OCI-LY1 (cell line): ENCODE measurements at regions not wholly inside any gene's neighbourhood (a gene's known extent, or its start where the extent isn't known, plus 50 kb on each side); places are given as distances from the start of the nearest gene placed in this dataset.
"Not testable (repeated sequence)": the region's sequence is repeated elsewhere in the genome, so short reads cannot be mapped to it uniquely, and the experiment has no call there.

Experiments used
- H2AFZ ChIP-seq: fragments of 200-600 bp; sonication (generic), shearing (Covaris generic); 2 replicates; pipeline ENCODE4 v1.6.0; 2014; ENCODE audit warnings: antibody characterized with exemption, mild to moderate bottlenecking, low read length
- H3F3A ChIP-seq: fragments of 200-600 bp; sonication (generic), shearing (Covaris generic); 2 replicates; pipeline ENCODE4 v1.6.0; 2014; ENCODE audit warnings: mild to moderate bottlenecking, antibody characterized with exemption, low read length, moderate library complexity; ENCODE audit not compliant: insufficient read depth
- H3K27ac ChIP-seq: fragments of 200-600 bp; sonication (generic); 2 replicates; pipeline ENCODE4 v1.5.1; 2014; ENCODE audit warnings: low read length, mixed run types, mild to moderate bottlenecking, low read depth; ENCODE audit not compliant: poor library complexity, severe bottlenecking
- H3K27me3 ChIP-seq: fragments of 200-600 bp; sonication (generic); 2 replicates; pipeline ENCODE4 v1.6.0; 2014; ENCODE audit warnings: antibody characterized with exemption, mild to moderate bottlenecking, low read length, moderate library complexity; ENCODE audit not compliant: insufficient read depth
- H3K36me3 ChIP-seq: fragments of 200-600 bp; sonication (generic); 2 replicates; pipeline ENCODE4 v1.6.1; 2014; ENCODE audit warnings: mild to moderate bottlenecking, antibody characterized with exemption, low read length, moderate library complexity, mixed read lengths; ENCODE audit not compliant: insufficient read depth
- H3K4me1 ChIP-seq: fragments of 200-600 bp; sonication (generic); 2 replicates; pipeline ENCODE4 v1.5.1; 2014; ENCODE audit warnings: mild to moderate bottlenecking, low read length, moderate library complexity; ENCODE audit not compliant: insufficient read depth, severe bottlenecking
- H3K4me2 ChIP-seq: fragments of 200-600 bp; sonication (generic), shearing (Covaris generic); 2 replicates; pipeline ENCODE4 v1.6.1; 2014; ENCODE audit warnings: low read length
- H3K4me3 ChIP-seq: fragments of 200-600 bp; sonication (generic); 2 replicates; pipeline ENCODE4 v1.5.1; 2014; ENCODE audit warnings: low read length, low read depth, mild to moderate bottlenecking, mixed read lengths; ENCODE audit not compliant: poor library complexity, severe bottlenecking
- H3K79me2 ChIP-seq: fragments of 200-600 bp; shearing (Covaris generic); 2 replicates; pipeline ENCODE4 v1.6.1; 2016; ENCODE audit warnings: mixed run types, low read length, mixed read lengths; ENCODE audit not compliant: insufficient read depth
- H3K9ac ChIP-seq: fragments of 200-600 bp; sonication (generic), shearing (Covaris generic); 2 replicates; pipeline ENCODE4 v1.6.1; 2014; ENCODE audit warnings: mild to moderate bottlenecking, low read length, mixed read lengths
- H3K9me2 ChIP-seq: fragments of 200-600 bp; sonication (generic), shearing (Covaris generic); 2 replicates; pipeline ENCODE4 v1.6.1; 2014; ENCODE audit warnings: low read depth, mild to moderate bottlenecking, low read length, mixed read lengths
- H3K9me3 ChIP-seq: fragments of 200-600 bp; shearing (Covaris generic); 2 replicates; pipeline ENCODE4 v1.6.1; 2014; ENCODE audit warnings: low read length, mixed read lengths
- H4K20me1 ChIP-seq: fragments of 200-600 bp; sonication (generic), shearing (Covaris generic); 2 replicates; pipeline ENCODE4 v1.6.0; 2016; ENCODE audit warnings: mild to moderate bottlenecking, low read length; ENCODE audit not compliant: insufficient read depth
- EZH2 ChIP-seq: fragments of 200-600 bp; sonication (generic), shearing (Covaris generic); IDR thresholded peaks from 2 replicates; pipeline ENCODE4 v1.8.0; 2017; ENCODE audit warnings: borderline replicate concordance, mixed run types, mild to moderate bottlenecking, antibody characterized with exemption, low read length, moderate library complexity, mixed read lengths
- TF ChIP-seq, protein P1 (sequence below): fragments of 200-600 bp; sonication (generic), shearing (Covaris generic); IDR thresholded peaks from 2 replicates; pipeline ENCODE4 v1.5.1; 2017; ENCODE audit warnings: mild to moderate bottlenecking, antibody characterized with exemption, low read length, moderate library complexity, mixed read lengths

DNA sequence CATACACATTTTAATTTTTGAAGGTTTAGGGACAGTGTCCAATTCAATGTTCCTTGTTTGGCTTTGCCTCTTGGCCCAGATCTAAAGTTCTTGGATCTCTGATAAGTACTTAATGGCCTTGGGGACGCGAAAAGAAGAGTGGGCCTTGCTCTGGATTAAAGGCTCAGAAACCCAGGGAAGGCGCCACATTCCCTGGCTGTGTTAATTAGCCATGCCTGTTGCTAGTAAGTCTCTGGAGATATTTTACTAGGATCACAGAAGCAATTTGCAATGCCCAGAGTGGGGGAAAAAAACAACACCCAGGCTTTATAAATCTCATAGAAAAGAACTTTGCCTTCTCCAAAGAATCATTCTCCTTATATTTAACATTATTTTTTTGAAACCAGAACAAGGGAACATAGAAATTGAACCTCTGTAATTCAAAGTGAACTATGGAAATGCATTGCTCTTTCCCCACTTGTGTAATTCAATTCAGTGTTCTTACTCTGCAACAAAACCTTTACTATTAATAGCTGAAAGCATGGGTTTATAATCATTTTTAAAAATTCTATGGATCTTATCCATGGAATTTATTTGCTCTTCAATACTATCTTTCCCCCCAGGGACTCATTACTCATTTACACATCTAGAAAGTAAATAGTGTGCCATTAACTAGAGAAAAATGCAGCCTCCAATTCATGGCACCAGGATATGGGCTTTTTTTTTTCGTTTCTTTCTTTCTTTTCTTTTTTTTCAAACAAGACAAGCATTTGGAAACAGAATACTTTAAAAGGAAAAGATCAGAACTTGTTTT is 172.2 kb upstream of the ANKRD55 start:
- Histone ChIP-seq H3K36me3 (no peaks in the 10 kb centered on the region), H3K79me2 (no peaks in the 10 kb centered on the region), H4K20me1 (no peaks in the 10 kb centered on the region), H3K9me3 (no peaks in the 10 kb centered on the region), H3K4me1 (no peaks in the 10 kb centered on the region), H3F3A (no peaks in the 10 kb centered on the region), H3K9me2 (no peaks in the 10 kb centered on the region), H3K27me3 (no peaks in the 10 kb centered on the region), H3K4me2 (no peak overlapping the region), H2AFZ (no peak overlapping the region), H3K9ac (no peak overlapping the region), H3K27ac (no peak overlapping the region), H3K4me3 (no peak overlapping the region)
- no peak for TF ChIP-seq EZH2
- TF ChIP-seq, protein P1, sequence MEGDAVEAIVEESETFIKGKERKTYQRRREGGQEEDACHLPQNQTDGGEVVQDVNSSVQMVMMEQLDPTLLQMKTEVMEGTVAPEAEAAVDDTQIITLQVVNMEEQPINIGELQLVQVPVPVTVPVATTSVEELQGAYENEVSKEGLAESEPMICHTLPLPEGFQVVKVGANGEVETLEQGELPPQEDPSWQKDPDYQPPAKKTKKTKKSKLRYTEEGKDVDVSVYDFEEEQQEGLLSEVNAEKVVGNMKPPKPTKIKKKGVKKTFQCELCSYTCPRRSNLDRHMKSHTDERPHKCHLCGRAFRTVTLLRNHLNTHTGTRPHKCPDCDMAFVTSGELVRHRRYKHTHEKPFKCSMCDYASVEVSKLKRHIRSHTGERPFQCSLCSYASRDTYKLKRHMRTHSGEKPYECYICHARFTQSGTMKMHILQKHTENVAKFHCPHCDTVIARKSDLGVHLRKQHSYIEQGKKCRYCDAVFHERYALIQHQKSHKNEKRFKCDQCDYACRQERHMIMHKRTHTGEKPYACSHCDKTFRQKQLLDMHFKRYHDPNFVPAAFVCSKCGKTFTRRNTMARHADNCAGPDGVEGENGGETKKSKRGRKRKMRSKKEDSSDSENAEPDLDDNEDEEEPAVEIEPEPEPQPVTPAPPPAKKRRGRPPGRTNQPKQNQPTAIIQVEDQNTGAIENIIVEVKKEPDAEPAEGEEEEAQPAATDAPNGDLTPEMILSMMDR: no peak

- Histone ChIP-seq H3K27me3 (no peaks in the 10 kb centered on the region), H4K20me1 (no peaks in the 10 kb centered on the region), H2AFZ (no peak overlapping the region), H3K9me2 (no peaks in the 10 kb centered on the region), H3K4me1 (no peaks in the 10 kb centered on the region), H3K4me2 (no peak overlapping the region), H3K79me2 (no peaks in the 10 kb centered on the region), H3F3A (no peaks in the 10 kb centered on the region), H3K27ac (no peak overlapping the region), H3K36me3 (no peaks in the 10 kb centered on the region), H3K9ac (no peak overlapping the region), H3K4me3 (no peak overlapping the region), H3K9me3 (no peaks in the 10 kb centered on the region)
- TF ChIP-seq EZH2: no peak
- TF ChIP-seq, protein P1: no peak
These were observed 169.4 kb upstream of the ANKRD55 start for GRCh38 chr5:56402266-56403220.

GRCh38 chr5:56397796-56398195 is 164.7 kb upstream of the ANKRD55 start:
- H3K27ac ChIP-seq, H3K9ac ChIP-seq, H3K9me2 ChIP-seq, H3K4me3 ChIP-seq, H3K4me2 ChIP-seq, H2AFZ ChIP-seq, H4K20me1 ChIP-seq, H3K79me2 ChIP-seq, H3K4me1 ChIP-seq, H3K36me3 ChIP-seq, H3F3A ChIP-seq, H3K9me3 ChIP-seq, H3K27me3 ChIP-seq: not testable (repeated sequence)
